ENCODE measurements at regions not wholly inside any gene's neighbourhood (a gene's known extent, or its start where the extent isn't known, plus 50 kb on each side); places are given as distances from the start of the nearest gene placed in this dataset.
"Not testable (repeated sequence)": the region's sequence is repeated elsewhere in the genome, so short reads cannot be mapped to it uniquely, and the experiment has no call there.

GRCh38 chr1:67604778-67605177, 80.2 kb upstream of the GADD45A start:
- no CpG with 5 or more reads among the region's 5 CpGs for WGBS (ENCODE audit: insufficient coverage, insufficient read length)
- H3K4me3 ChIP-seq (ENCODE audit: low read length), result no peak overlapping the region
- no peaks in the 10 kb centered on the region for H3K27me3 ChIP-seq (ENCODE audit: control insufficient read depth, insufficient read depth, low read length)
- H3K36me3 ChIP-seq (ENCODE audit: control insufficient read depth, insufficient read depth, low read length), result no peaks in the 10 kb centered on the region
- no peak overlapping the region for H3K27ac ChIP-seq (ENCODE audit: low read length)
- no peak for DNase-seq (ENCODE audit: low read depth, low spot score)
- H3K9me3 ChIP-seq (ENCODE audit: control insufficient read depth, insufficient read depth, low read length), result no peaks in the 10 kb centered on the region
- H3K4me1 ChIP-seq (ENCODE audit: control insufficient read depth, insufficient read depth, low read length), result peaks cover 3% of the 10 kb centered on the region; the same call in 1 of the 2 replicates

- Histone ChIP-seq H3K27me3 (ENCODE audit: control insufficient read depth, insufficient read depth, low read length) (no peaks in the 10 kb centered on the region), H3K4me1 (ENCODE audit: control insufficient read depth, insufficient read depth, low read length) (peaks cover 3% of the 10 kb centered on the region; the same call in 1 of the 2 replicates), H3K27ac (ENCODE audit: low read length) (no peak overlapping the region), H3K9me3 (ENCODE audit: control insufficient read depth, insufficient read depth, low read length) (no peaks in the 10 kb centered on the region), H3K4me3 (ENCODE audit: low read length) (no peak overlapping the region), H3K36me3 (ENCODE audit: control insufficient read depth, insufficient read depth, low read length) (no peaks in the 10 kb centered on the region)
- WGBS (ENCODE audit: insufficient coverage, insufficient read length), result no CpG with 5 or more reads among the region's 7 CpGs
- DNase-seq (ENCODE audit: low read depth, low spot score), result no peak
These were observed 79.7 kb upstream of the GADD45A start for GRCh38 chr1:67605209-67605780.

DNA sequence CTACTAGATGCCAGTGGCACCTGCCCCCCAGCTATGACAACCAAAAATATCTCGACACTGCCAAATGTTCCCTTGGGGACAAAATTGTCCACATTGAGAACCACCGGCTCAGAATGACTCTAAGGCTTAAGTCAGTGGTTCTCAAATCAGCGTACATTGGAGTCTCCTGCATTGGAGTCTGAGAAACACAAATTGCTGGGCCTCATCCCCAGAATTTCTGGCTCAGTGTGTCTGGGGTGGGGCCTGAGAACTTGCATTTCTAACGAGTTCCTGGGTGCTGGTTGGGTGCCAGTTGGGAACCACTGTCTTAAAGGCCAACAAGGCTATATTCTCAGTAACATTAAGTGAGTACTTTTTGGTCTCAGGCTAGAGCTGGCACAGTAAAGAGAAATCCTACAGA, 77.7 kb upstream of the GADD45A start:
- no peak overlapping the region for H3K4me3 ChIP-seq (ENCODE audit: low read length)
- no CpG with 5 or more reads among the region's 4 CpGs for WGBS (ENCODE audit: insufficient coverage, insufficient read length)
- H3K9me3 ChIP-seq (ENCODE audit: control insufficient read depth, insufficient read depth, low read length), result no peaks in the 10 kb centered on the region
- no peaks in the 10 kb centered on the region for H3K27me3 ChIP-seq (ENCODE audit: control insufficient read depth, insufficient read depth, low read length)
- H3K27ac ChIP-seq (ENCODE audit: low read length), result no peak overlapping the region
- H3K4me1 ChIP-seq (ENCODE audit: control insufficient read depth, insufficient read depth, low read length), result peaks cover 1% of the 10 kb centered on the region; the same call in 1 of the 2 replicates
- H3K36me3 ChIP-seq (ENCODE audit: control insufficient read depth, insufficient read depth, low read length), result no peaks in the 10 kb centered on the region
- DNase-seq (ENCODE audit: low read depth, low spot score), result no peak

DNA sequence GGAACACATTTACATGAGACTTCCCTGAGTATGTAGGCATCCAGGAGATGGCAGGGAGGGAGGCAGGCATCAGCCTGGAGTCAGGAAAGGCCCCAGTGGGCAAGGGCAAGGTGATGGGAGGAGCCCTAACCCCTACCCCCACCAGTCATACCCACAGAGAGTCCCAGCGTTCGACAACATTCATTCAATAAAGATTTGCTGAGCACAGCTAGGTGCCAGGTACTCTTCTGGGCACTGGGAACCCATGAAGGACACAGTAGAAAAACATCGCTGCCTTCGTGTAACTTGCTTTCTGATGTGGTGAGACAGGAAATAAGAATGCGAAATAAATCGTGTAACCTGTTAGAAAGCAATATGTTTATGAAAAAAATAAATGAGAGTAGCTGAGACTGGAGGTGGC, 77.3 kb upstream of the GADD45A start:
- 100% methylated on average over 2 of the region's 6 CpGs for WGBS (ENCODE audit: insufficient coverage, insufficient read length)
- Histone ChIP-seq H3K36me3 (ENCODE audit: control insufficient read depth, insufficient read depth, low read length) (no peaks in the 10 kb centered on the region), H3K27me3 (ENCODE audit: control insufficient read depth, insufficient read depth, low read length) (no peaks in the 10 kb centered on the region), H3K27ac (ENCODE audit: low read length) (no peak overlapping the region), H3K9me3 (ENCODE audit: control insufficient read depth, insufficient read depth, low read length) (no peaks in the 10 kb centered on the region), H3K4me1 (ENCODE audit: control insufficient read depth, insufficient read depth, low read length) (peaks cover 1% of the 10 kb centered on the region; the same call in 1 of the 2 replicates), H3K4me3 (ENCODE audit: low read length) (no peak overlapping the region)
- DNase-seq (ENCODE audit: low read depth, low spot score), result no peak

DNA sequence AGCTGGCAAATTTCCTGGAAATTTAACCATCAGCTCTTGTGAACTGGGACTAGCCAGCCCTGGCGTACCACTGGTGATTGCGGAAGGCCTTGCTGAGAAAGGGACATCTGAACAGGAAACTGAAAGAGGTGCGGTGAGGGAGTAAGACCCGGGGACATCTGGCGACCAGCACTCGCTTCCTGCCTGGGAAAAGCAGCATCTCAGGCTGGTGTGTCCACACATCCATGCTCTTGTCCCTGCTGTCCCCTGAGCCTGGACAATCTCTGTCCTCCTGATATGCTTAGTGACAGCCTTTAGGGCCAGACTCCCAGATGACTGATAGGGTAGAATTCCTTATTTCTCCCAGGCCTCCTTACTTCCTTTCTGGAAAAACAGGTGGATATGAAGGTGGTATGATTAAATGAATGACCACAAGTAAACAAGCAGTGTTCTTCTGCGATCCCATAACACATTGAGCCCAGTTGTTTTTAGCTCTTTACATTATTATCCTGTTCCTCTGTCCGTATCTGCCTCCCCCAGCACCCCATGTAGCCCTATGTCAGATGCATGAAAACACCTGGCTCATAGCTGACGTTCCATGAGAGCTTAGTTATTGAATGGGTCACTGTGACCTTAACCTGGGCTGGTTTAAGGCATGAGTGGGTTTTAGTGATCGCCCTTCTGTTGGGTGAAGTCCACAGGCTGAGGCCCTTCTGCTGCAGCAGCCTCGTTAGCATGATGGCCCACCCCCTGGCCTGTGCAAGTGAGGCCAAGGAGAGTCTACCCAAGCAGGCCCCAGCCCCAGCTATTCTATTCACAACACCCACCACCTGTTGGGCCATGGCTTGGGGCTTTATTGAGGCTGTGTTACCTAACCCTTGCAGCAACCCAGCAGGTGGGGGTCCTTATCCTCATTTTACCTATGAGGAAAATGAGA, 76.1 kb upstream of the GADD45A start:
- Histone ChIP-seq H3K4me1 (ENCODE audit: control insufficient read depth, insufficient read depth, low read length) (peaks cover 1% of the 10 kb centered on the region; the same call in 1 of the 2 replicates), H3K27ac (ENCODE audit: low read length) (no peak overlapping the region), H3K36me3 (ENCODE audit: control insufficient read depth, insufficient read depth, low read length) (no peaks in the 10 kb centered on the region), H3K27me3 (ENCODE audit: control insufficient read depth, insufficient read depth, low read length) (no peaks in the 10 kb centered on the region), H3K9me3 (ENCODE audit: control insufficient read depth, insufficient read depth, low read length) (no peaks in the 10 kb centered on the region), H3K4me3 (ENCODE audit: low read length) (no peak overlapping the region)
- no CpG with 5 or more reads among the region's 11 CpGs for WGBS (ENCODE audit: insufficient coverage, insufficient read length)
- no peak for DNase-seq (ENCODE audit: low read depth, low spot score)

- Histone ChIP-seq H3K9me3 (ENCODE audit: control insufficient read depth, insufficient read depth, low read length) (no peaks in the 10 kb centered on the region), H3K4me1 (ENCODE audit: control insufficient read depth, insufficient read depth, low read length) (peaks cover 1% of the 10 kb centered on the region; the same call in 1 of the 2 replicates), H3K27ac (ENCODE audit: low read length) (no peak overlapping the region), H3K27me3 (ENCODE audit: control insufficient read depth, insufficient read depth, low read length) (no peaks in the 10 kb centered on the region), H3K36me3 (ENCODE audit: control insufficient read depth, insufficient read depth, low read length) (no peaks in the 10 kb centered on the region), H3K4me3 (ENCODE audit: low read length) (no peak overlapping the region)
- no CpG with 5 or more reads among the region's 10 CpGs for WGBS (ENCODE audit: insufficient coverage, insufficient read length)
- DNase-seq (ENCODE audit: low read depth, low spot score), result no peak
These were observed 75.2 kb upstream of the GADD45A start for GRCh38 chr1:67609577-67610341.

GRCh38 chr1:67610450-67610849, 74.6 kb upstream of the GADD45A start:
- Histone ChIP-seq H3K4me1 (ENCODE audit: control insufficient read depth, insufficient read depth, low read length) (peaks cover 1% of the 10 kb centered on the region; the same call in 1 of the 2 replicates), H3K27me3 (ENCODE audit: control insufficient read depth, insufficient read depth, low read length) (no peaks in the 10 kb centered on the region), H3K27ac (ENCODE audit: low read length) (no peak overlapping the region), H3K4me3 (ENCODE audit: low read length) (no peak overlapping the region), H3K9me3 (ENCODE audit: control insufficient read depth, insufficient read depth, low read length) (no peaks in the 10 kb centered on the region), H3K36me3 (ENCODE audit: control insufficient read depth, insufficient read depth, low read length) (no peaks in the 10 kb centered on the region)
- WGBS (ENCODE audit: insufficient coverage, insufficient read length), result no CpG with 5 or more reads among the region's 5 CpGs
- no peak for DNase-seq (ENCODE audit: low read depth, low spot score)

DNA sequence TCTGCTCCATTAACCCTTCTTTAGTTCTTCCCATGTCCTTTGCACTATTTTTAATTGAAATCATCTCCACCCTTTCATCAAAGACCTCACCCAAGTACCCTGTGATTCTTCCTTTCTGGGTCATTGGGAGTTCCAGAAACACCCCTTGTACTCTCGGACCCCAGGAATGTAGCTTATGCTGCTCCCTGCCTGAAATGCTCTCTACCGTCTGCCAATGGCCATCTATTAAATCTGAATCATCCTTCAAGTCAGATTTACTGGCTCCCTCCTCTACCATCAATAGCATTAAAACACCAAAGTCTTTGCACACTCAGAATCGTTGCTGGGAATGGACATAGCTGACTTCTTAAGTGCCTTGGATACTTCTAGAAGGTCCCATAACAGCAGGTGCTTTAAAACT, 73.2 kb upstream of the GADD45A start:
- Histone ChIP-seq H3K4me1 (ENCODE audit: control insufficient read depth, insufficient read depth, low read length) (peaks cover 1% of the 10 kb centered on the region; the same call in 1 of the 2 replicates), H3K27me3 (ENCODE audit: control insufficient read depth, insufficient read depth, low read length) (no peaks in the 10 kb centered on the region), H3K4me3 (ENCODE audit: low read length) (no peak overlapping the region), H3K9me3 (ENCODE audit: control insufficient read depth, insufficient read depth, low read length) (no peaks in the 10 kb centered on the region), H3K36me3 (ENCODE audit: control insufficient read depth, insufficient read depth, low read length) (no peaks in the 10 kb centered on the region), H3K27ac (ENCODE audit: low read length) (no peak overlapping the region)
- no CpG with 5 or more reads among the region's 3 CpGs for WGBS (ENCODE audit: insufficient coverage, insufficient read length)
- DNase-seq (ENCODE audit: low read depth, low spot score), result no peak

- H3K4me1 ChIP-seq (ENCODE audit: control insufficient read depth, insufficient read depth, low read length), result no peaks in the 10 kb centered on the region
- no CpG with 5 or more reads among the region's 4 CpGs for WGBS (ENCODE audit: insufficient coverage, insufficient read length)
- no peak overlapping the region for H3K4me3 ChIP-seq (ENCODE audit: low read length)
- H3K9me3 ChIP-seq (ENCODE audit: control insufficient read depth, insufficient read depth, low read length), result no peaks in the 10 kb centered on the region
- no peak for DNase-seq (ENCODE audit: low read depth, low spot score)
- H3K27ac ChIP-seq (ENCODE audit: low read length), result no peak overlapping the region
- no peaks in the 10 kb centered on the region for H3K36me3 ChIP-seq (ENCODE audit: control insufficient read depth, insufficient read depth, low read length)
- no peaks in the 10 kb centered on the region for H3K27me3 ChIP-seq (ENCODE audit: control insufficient read depth, insufficient read depth, low read length)
These were observed 72.2 kb upstream of the GADD45A start for GRCh38 chr1:67612788-67613241.

DNA sequence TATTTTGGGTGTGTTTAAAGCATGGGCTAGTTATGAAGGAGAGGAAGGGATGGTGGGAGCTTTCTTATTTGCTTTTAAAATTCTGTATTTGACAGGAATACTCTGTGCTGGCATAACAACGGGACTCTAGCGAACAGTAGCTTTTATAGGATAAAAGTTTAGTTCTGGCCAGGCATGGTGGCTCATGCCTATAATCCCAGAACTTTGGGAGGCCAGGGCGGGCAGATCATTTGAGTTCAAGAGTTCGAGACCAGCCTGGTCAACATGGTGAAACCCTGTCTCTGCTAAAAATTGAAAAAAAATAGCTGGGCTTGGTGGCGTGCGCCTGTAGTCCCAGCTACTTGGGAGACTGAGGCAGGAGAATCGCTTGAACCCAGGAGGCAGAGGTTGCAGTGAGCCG, 71.5 kb upstream of the GADD45A start:
- WGBS (ENCODE audit: insufficient coverage, insufficient read length), result no CpG with 5 or more reads among the region's 8 CpGs
- not testable (repeated sequence) for H3K27me3 ChIP-seq (ENCODE audit: control insufficient read depth, insufficient read depth, low read length); DNase-seq (ENCODE audit: low read depth, low spot score); H3K9me3 ChIP-seq (ENCODE audit: control insufficient read depth, insufficient read depth, low read length); H3K4me3 ChIP-seq (ENCODE audit: low read length); H3K27ac ChIP-seq (ENCODE audit: low read length); H3K4me1 ChIP-seq (ENCODE audit: control insufficient read depth, insufficient read depth, low read length); H3K36me3 ChIP-seq (ENCODE audit: control insufficient read depth, insufficient read depth, low read length)

Data from iPS DF 6.9 (cell line).